ENCODE measurements at regions not wholly inside any gene's neighbourhood (a gene's known extent, or its start where the extent isn't known, plus 50 kb on each side); places are given as distances from the start of the nearest gene placed in this dataset.

- 82% methylated on average over 2 of the region's 5 CpGs for WGBS (ENCODE audit: insufficient coverage)
These were observed 88.5 kb upstream of the SLC38A4 start for GRCh38 chr12:46914336-46914735.

DNA sequence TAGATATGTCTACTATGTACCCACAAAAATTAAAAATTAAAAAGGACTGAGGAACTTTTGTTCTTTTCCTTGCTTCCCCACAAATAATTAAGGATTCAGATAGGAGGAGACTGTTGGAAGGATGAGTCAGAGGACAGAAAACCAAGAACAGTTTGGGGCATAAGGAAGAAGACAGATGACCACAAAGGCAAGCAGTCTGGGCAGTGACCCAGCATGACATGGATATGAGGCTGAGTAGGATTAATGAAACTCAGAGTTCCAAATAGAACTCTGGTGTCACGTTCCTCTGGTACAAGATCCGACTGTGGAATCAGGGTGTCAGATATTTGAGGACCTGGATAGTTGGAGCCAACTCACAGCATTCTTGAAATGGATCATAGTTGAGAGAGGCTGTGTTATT is 89.3 kb upstream of the SLC38A4 start:
- H3K9ac ChIP-seq (ENCODE audit: insufficient read depth, low read length, poor library complexity, severe bottlenecking) = no peak overlapping the region
- no peak overlapping the region for H3K4me2 ChIP-seq (replicated peaks; ENCODE audit: extremely low read depth, low read length, poor library complexity, severe bottlenecking)
- H4K20me1 ChIP-seq (ENCODE audit: insufficient read depth, low read length) = no peaks in the 10 kb centered on the region
- H3K4me3 Mint-ChIP-seq = no peak overlapping the region
- H3K36me3 Mint-ChIP-seq = no peaks in the 10 kb centered on the region
- peaks cover 2 to 8% (median 5%) of the 10 kb centered on the region in 7 donors for H3K9me3 Mint-ChIP-seq
- TF ChIP-seq, protein P1, sequence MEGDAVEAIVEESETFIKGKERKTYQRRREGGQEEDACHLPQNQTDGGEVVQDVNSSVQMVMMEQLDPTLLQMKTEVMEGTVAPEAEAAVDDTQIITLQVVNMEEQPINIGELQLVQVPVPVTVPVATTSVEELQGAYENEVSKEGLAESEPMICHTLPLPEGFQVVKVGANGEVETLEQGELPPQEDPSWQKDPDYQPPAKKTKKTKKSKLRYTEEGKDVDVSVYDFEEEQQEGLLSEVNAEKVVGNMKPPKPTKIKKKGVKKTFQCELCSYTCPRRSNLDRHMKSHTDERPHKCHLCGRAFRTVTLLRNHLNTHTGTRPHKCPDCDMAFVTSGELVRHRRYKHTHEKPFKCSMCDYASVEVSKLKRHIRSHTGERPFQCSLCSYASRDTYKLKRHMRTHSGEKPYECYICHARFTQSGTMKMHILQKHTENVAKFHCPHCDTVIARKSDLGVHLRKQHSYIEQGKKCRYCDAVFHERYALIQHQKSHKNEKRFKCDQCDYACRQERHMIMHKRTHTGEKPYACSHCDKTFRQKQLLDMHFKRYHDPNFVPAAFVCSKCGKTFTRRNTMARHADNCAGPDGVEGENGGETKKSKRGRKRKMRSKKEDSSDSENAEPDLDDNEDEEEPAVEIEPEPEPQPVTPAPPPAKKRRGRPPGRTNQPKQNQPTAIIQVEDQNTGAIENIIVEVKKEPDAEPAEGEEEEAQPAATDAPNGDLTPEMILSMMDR (IDR thresholded peaks at IDR 0.05) = no peak
- DNase-seq = no peak
- H3K27me3 ChIP-seq (ENCODE audit: control insufficient read depth in 2 of 2, insufficient read depth in 2 of 2, low read length in 2 of 2) = no peaks in the 10 kb centered on the region
- H3K4me1 Mint-ChIP-seq = no peaks in the 10 kb centered on the region
- WGBS (ENCODE audit: insufficient coverage) = 86% methylated on average over 2 of the region's 2 CpGs
- H3K27ac ChIP-seq (ENCODE audit: low read depth in 1 of 2, low read length in 2 of 2) = no peak overlapping the region
- no peak overlapping the region for H3K27ac Mint-ChIP-seq
- no peaks in the 10 kb centered on the region for H3K4me1 ChIP-seq (ENCODE audit: control insufficient read depth in 1 of 2, insufficient read depth in 2 of 2, low read length in 2 of 2)
- no peak overlapping the region for H3K4me3 ChIP-seq (replicated peaks in 1 of 3; ENCODE audit: low read depth in 2 of 3, low read length in 3 of 3)
- intact Hi-C loops (cut with micrococcal nuclease) = no loop called here
- no peaks in the 10 kb centered on the region for H3K79me2 ChIP-seq (ENCODE audit: insufficient read depth, low read length)
- no peaks in the 10 kb centered on the region for H3K9me3 ChIP-seq (replicated peaks in 1 of 2; ENCODE audit: control insufficient read depth in 1 of 2, insufficient read depth in 1 of 2, low read length in 2 of 2)
- H3K36me3 ChIP-seq (replicated peaks in 1 of 2; ENCODE audit: control insufficient read depth in 1 of 2, insufficient read depth in 2 of 2, low read length in 2 of 2) = no peaks in the 10 kb centered on the region
- no peak overlapping the region for H2AFZ ChIP-seq (ENCODE audit: insufficient read depth, low read depth, low read length, poor library complexity, severe bottlenecking)
- no peaks in the 10 kb centered on the region for H3K27me3 Mint-ChIP-seq (ENCODE audit: low read depth in 3 of 3)

More at GRCh38 chr12:46914336-46914735, 88.5 kb upstream of the SLC38A4 start:
- H3K79me2 ChIP-seq (ENCODE audit: insufficient read depth, low read length) = no peaks in the 10 kb centered on the region
- no peak overlapping the region for H3K27ac Mint-ChIP-seq
- H3K4me1 ChIP-seq (ENCODE audit: control insufficient read depth in 1 of 2, insufficient read depth in 2 of 2, low read length in 2 of 2) = no peaks in the 10 kb centered on the region
- no peak overlapping the region for H3K27ac ChIP-seq (ENCODE audit: low read depth in 1 of 2, low read length in 2 of 2)
- TF ChIP-seq, protein P1 (IDR thresholded peaks at IDR 0.05) = no peak
- intact Hi-C loops (cut with micrococcal nuclease) = no loop called here
- no peaks in the 10 kb centered on the region for H3K4me1 Mint-ChIP-seq
- no peak overlapping the region for H3K4me2 ChIP-seq (replicated peaks; ENCODE audit: extremely low read depth, low read length, poor library complexity, severe bottlenecking)
- no peaks in the 10 kb centered on the region for H3K9me3 ChIP-seq (replicated peaks in 1 of 2; ENCODE audit: control insufficient read depth in 1 of 2, insufficient read depth in 1 of 2, low read length in 2 of 2)
- H2AFZ ChIP-seq (ENCODE audit: insufficient read depth, low read depth, low read length, poor library complexity, severe bottlenecking) = no peak overlapping the region
- no peaks in the 10 kb centered on the region for H3K36me3 Mint-ChIP-seq
- H3K4me3 ChIP-seq (replicated peaks in 1 of 3; ENCODE audit: low read depth in 2 of 3, low read length in 3 of 3) = no peak overlapping the region
- H3K27me3 Mint-ChIP-seq (ENCODE audit: low read depth in 3 of 3) = no peaks in the 10 kb centered on the region
- DNase-seq = no peak
- peaks cover 2 to 10% (median 5%) of the 10 kb centered on the region in 7 donors for H3K9me3 Mint-ChIP-seq
- H3K27me3 ChIP-seq (ENCODE audit: control insufficient read depth in 2 of 2, insufficient read depth in 2 of 2, low read length in 2 of 2) = no peaks in the 10 kb centered on the region
- no peak overlapping the region for H3K9ac ChIP-seq (ENCODE audit: insufficient read depth, low read length, poor library complexity, severe bottlenecking)
- no peaks in the 10 kb centered on the region for H3K36me3 ChIP-seq (replicated peaks in 1 of 2; ENCODE audit: control insufficient read depth in 1 of 2, insufficient read depth in 2 of 2, low read length in 2 of 2)
- no peaks in the 10 kb centered on the region for H4K20me1 ChIP-seq (ENCODE audit: insufficient read depth, low read length)
- H3K4me3 Mint-ChIP-seq = no peak overlapping the region

Measured in CD14-positive monocyte (primary cell).